HG03135 (cell line): ENCODE measurements at regions not wholly inside any gene's neighbourhood (a gene's known extent, or its start where the extent isn't known, plus 50 kb on each side); places are given as distances from the start of the nearest gene placed in this dataset.
"Not testable (repeated sequence)": the region's sequence is repeated elsewhere in the genome, so short reads cannot be mapped to it uniquely, and the experiment has no call there.

Experiments used
- ATAC-seq: cut with Tn5 transposase; IDR thresholded peaks from one replicate; pipeline ENCODE4 v1.9.1; 2021; ENCODE audit warnings: mild to moderate bottlenecking, moderate library complexity; ENCODE audit not compliant: unreplicated experiment

DNA sequence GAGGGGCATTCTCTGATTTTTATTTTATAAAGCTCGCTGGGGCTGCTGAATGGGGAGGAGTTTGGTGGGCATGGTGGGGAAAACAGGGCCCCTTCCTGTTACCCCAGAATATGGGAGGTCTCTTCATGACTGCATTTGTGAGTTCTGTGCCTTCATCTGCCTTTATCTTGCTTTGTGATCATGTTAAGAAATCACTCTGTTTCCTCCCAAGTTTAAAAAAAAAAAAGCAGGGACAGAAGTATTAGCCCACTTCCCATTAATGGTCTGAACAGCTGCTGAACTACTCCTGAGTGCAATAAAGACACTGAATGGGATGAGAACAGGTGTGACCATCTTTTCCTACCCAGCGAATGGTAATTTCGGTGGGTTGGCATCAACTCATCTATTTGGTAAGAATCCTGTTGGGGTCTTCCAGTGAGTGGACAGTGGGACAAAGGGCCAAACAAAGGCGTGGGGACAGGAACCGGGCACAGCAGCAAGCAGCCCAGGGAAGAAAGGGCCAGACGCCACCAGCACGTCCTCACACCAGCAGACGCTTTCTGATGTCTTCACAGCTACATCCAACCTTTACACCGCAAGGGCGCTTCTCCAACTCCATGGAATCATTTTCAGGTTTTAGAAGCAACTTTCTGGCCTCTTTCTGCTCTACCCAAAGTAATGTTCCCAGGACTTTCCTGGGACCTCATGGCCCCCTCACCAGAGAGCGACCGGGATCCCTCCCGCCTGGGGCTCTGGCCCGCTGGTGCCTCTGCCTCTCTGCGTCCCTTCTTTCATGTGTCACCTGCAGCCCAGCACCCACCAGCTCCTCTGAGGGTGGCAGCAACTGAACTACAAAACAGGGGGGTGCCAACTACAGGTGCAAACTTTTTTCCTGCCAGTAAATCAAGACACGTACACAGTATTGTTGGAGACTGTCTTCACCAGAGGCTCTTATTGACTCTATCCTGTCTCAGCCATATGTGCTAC, 160.2 kb downstream of the ADSS2 start:
- no peak for ATAC-seq

DNA sequence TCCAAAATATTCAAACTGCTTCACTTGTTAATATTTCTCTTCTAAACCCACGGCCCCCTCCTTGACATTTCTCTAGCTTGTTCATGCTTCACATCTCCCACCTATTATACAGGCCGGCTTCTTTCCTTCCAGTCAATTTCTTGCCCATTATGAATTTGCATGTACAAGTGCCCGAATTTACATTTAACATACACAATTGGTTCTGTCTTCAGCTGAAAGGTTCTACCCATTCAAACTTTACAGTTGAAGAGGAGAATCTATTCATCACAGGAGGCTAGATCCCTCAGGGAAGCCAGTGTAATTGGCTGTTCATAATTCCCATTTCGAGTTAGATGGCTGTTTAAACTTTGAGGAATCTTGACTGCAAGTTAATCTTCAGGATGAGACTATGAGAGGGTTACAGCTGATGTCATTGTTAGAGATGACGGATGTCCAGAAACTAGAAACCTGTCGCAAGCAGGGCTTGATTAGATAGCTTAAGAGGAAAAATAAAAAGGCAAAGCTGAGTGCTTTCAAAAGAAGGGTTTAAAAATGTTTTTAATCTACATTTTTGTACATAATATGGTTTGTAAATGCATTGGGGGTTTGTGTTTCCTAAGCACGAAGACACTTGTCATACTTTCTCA, 157.0 kb downstream of the ADSS2 start:
- ATAC-seq, result no peak

DNA sequence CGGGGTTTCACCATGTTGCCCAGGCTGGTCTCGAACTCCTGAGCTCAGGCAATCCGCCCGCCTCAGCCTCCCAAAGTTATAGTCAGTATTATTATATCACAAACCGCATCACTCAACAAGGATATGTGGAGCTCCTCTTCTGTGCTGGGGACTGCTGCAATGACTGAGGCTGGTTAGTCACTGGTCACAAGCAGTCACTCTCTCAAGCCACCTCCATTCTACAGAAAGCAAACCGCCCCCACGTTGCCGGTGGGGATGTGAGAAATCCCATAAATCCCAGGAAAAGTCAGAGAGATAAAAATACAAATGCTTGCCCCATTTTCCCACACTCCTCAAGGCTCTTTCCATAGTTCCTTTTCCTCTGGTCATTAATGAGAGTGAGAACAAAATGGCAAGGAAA, 155.7 kb downstream of the ADSS2 start:
- no peak for ATAC-seq

DNA sequence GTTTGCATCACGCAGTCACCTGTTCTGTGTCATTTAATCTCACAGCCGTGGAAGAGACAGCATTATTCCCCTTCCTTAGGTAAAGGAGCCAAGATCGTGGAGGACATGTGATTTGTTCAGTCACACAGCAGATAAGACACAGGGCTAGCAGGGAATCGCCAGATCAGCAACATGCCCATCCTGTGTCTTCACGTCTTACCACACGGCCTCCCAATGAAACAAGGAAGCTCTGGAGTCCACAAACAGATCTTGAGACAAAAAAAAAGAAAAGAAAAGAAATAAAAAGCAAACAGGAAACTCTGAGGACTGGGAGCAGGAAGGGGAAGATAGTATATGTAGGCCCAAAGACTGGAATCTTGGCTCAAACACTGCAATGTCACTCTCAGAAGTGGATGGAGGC, 155.3 kb downstream of the ADSS2 start:
- no peak for ATAC-seq

DNA sequence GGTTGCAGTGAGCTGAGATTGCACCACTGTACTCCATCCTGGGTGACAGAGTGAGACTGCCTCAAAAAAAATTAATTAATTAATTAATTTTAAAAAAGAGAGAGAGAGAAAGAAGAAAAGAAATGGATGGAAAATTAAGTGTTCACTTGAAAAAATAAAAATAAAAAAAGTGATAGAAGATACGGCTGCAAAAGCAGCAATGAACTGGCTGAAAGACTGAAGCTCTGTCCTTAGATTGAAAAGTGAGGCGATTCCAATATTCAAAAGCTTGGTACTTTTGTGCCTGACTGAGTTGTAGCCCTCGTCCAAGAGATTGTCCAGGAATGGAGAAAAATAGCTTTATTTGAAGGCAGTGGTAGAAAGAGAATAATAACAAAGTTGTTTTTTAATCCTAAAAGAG, 154.6 kb downstream of the ADSS2 start:
- ATAC-seq, result no peak

DNA sequence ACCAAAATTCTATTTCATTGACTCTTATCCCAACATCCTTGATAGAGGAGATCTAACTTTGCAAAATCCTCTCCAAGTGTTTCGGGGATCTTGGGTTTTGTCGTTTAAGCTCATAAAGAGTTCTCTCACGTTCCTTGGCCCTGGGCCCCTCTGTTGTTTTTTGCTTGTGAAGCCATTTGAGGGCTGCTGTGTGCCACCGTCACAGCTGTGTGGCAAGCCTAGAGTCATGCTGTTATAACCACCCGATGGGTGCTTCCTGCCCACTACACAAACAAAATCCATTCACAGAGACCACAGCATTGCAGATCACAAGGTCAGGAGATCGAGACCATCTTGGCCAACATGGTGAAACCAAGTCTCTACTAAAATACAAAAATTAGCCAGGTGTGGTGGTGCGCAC, 154.1 kb downstream of the ADSS2 start:
- ATAC-seq, result no peak

DNA sequence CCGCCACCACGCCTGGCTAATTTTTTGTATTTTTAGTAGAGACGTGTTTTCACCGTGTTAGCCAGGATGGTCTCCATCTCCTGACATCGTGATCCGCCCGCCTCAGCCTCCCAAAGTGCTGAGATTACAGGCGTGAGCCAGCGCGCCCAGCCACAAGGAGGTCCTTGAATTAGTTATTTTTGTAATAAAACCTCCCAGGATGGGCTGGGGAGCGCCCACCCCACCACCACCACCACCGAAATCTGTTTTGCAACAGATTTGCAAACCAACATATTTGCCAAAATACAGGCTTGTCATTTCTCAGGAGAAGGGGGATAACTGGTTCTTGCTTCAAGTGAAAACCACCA, 151.7 kb downstream of the ADSS2 start:
- not testable (repeated sequence) for ATAC-seq

DNA sequence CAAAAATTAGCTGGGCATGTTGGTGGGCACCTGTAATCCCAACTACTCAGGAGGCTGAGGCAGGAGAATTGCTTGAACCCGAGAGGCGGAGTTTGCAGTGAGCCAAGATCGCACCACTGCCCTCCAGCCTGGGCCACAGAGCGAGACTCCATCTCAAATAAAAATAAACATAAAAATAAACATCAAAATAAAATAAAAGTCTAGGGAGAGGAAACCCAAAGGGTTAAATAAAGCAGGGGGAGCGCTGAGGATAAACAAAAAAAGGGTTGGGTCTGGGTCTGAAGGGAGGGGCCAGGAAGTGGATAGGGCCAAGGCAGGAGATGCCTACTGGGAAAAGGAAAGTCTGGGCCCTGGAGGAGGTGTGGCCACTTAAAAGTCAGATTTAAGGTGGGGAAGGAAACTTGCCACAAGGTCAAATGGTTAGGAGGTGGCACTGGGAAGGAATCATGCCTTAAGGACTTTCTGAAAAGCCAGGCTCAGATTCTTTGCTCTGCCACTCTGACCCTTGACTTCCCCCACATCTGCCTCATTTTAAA, 150.0 kb downstream of the ADSS2 start:
- ATAC-seq, result no peak

DNA sequence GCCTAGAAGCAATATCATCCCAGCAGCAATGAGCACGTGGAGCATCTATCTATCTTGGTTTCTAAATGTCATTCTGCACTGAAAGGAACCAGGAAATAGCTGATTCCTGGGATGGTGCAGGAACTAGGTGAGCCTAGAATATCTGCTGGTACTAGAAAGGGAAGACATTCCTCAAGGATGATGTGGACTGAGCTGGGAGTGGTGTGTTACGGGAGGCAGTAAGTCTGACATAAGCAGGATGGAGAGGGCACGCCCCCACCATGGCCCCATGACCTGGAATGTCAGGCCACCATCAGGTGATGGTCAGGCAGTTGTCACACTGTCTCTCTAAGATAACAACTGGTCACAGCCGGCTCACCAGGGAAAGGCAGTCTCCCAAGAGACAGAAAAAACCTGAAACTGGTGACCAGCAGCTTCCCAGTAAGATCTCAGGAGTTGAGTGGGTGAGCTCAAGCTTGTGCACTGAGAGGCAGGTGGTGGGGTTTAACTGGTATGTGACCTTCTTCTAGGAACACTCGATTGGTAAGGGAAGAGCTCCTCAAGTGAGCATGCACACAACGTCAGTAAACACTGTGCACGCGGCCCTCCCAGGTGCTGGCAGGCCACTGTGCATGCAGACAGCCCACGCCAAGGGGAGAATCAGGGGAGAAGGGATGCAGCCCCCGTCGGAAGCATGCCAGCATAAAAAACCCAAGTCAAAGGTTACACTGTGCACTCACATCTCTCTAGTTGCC, 148.7 kb downstream of the ADSS2 start:
- ATAC-seq, result no peak

DNA sequence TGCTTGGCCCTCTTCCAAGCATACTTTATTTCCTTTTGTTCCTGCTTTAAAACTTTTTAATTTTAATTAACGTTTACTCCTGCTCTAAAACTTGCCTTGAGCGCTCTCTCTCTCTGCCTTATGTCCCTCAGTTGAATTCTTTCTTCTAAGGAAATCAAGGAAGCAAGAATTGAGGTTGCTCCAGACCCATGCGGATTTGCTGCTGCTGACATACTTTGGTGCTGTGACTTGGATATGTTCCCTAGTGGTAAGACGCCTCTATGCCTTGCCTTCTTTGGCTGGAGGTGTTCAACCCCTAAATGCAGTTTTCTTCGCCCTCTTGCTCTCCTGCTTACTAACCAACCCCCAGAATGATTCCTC, 148.1 kb downstream of the ADSS2 start:
- no peak for ATAC-seq

DNA sequence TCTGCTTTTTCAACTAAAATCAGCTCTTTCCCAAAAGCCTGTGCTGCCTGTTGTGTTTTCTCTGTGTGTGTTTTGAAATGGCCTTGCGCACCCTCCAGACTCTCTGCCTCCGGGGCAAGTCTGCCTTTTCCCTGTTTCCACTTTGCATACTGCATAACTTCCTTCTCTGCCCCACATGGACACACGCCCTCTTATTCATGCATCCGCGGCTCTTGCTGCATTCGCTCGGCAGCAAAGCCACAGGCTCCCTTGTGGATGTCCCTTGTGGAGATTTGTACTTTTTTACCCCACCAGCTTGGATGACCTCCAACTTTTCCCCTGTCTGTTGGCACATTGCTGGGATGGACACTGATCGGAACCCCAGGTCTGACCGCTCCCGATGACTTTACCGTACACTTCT, 147.6 kb downstream of the ADSS2 start:
- ATAC-seq, result no peak

DNA sequence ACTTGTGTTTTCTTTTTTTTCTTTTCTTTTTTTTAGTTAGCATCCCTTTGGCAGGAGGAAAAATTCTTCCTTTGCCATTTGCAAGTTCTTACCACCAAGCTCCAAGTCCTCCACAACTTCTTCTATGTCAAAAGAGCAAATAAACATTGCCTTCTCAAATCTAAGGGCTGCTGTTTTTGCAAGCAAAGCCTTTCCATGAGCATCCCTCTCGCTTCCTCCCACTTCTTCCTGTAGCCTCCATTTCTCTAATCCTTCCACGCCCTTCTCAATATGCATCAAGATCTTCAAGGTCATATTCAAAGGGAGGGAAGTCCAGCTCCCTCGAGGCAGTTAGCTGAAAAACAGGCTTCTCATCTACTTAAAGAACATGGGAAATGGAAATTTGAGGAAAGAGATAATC, 147.1 kb downstream of the ADSS2 start:
- ATAC-seq, result no peak

DNA sequence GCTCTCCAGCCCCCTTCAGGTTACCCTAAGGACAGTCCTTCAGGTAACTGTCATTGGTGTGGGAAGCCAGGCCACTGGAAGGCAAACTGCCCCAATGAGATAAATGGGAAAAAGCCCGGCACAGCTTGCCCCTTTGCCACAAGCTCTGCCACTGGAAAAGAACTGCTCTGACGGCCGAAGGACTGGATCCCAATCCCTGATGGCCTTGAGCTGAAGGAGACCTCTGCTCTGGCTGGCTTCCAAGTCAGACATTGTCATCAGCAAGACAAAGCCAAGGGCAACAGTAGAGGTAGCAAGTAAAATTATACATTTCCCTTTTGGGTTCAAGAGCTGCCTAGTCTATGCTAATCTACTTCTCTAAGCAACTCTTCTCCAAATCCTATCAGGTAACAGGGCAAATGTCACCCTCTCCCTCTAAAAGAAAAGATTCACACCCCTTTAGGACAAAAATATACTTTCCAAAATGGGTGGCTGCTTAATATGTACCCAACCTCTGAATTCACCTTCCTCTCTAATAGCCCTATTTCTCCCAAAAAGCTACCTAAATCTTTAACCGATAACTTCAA, 145.8 kb downstream of the ADSS2 start:
- ATAC-seq, result no peak

DNA sequence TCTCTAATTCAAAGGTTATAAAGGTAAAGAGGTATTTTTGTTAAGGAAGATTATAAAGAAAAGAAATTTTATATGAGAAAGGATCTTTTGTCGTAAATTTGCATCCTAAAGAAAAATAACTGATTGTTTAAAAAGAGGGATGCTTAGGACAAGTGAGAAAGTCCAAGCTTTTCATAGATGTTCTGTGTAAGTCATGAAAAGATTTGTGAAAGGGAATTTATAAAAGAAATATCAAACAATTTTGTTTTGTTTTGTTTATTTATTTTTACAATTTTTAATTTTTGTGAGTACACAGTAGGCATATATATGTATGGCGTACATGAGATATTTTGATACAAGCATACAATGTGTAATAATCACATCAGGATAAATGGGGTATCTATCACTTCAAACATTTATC, 145.2 kb downstream of the ADSS2 start:
- no peak for ATAC-seq

DNA sequence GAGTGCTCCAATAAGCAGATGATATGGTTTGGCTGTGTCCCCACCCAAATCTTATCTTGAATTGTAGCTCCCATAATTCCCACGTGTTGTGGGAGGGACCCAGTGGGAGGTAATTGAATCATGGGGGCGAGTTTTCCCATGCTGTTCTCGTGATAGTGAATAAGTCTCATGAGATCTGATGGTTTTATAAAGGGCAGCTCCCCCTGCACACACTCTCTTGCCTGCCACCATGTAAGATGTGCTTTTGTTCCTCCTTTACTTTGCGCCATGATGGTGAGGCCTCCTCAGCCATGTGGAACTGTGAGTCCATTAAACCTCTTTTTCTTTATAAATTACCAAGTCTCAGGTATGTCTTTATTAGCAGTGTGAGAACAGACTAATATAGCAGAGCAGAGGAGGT, 142.5 kb downstream of the ADSS2 start:
- ATAC-seq, result not testable (repeated sequence)

DNA sequence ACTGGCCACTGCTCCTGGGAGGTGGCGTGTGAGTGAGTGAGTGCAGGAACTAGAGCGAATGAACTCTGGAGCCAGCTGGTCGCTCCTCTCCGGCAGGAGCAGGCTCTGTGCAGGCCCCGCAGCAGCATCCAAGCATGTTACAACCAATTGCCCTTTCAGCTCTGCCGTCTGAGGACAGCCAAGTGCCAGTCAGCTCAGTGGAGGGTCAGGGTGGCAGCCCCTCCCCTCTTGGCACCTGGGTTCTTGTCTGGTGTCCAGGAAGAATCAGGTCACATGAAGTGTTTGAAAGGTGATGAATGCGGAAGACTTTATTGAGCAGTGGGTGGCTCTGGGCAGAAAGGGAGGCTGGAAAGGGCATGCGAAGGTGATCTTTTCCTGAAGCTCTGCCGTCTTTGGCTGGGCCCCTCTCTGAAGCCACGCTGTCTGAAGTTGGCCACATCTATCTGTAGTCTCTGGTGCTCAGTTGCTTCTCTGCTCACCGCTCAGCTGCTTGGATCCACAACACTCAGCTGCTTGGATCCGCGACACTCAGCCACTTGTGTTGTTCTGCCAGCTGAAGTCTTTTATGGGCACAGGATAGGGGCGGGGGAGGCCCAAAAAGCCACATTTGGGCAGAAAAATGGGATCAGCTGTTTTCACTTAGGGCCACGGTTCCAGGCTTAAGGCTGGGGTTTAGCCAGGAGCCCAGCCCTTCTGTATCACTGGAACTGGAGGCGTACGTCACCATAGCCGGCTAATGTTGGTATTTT, 139.8 kb downstream of the ADSS2 start:
- ATAC-seq, result no peak

DNA sequence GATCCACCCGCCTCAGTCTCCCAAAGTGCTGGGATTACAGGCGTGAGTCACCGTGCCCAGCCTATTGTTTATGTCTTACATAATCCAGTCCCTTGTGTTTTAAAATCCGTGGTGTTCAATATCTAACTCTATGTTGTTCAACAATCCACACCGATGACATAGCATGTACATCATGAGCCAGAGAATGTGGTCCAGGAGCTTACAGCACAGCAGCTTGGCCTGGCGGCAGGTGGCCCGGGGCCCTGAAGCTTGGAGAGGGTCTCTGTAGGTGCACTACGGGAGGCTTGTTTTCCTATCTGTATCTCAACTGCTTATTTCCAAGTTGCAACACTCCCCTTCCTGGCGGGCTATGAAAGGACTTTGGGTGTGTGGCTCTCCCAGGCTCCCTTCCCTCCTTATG, 138.4 kb downstream of the ADSS2 start:
- ATAC-seq, result no peak

DNA sequence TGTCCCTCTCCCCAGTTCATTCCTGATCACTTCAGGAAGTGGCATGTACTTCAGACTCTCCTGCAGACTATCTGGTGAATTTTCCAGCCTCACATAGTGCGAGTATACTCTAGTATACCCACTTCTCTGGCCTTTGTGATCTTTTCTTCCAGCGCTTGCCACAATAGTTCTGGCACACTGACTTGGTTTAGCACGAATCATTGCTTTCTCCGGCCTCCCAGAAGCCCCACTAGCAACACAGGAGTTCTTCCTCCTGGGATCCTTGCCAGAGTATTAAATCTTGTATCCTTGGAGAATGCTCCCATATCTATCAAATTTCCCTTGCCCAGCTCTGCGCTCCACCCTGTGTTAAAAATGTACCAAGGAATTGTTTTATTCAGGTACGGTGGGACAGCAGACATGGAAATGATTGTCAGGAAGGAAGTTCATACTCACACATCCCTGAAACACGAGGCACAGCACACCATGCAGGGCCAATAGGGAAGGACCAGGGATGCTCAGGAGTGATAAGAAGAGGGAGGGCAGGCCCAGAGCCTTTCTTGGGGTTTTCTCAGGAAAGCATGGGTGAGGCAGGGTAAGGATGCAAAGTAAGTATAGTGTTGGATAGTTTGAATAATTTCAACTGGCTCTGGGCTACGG, 136.7 kb downstream of the ADSS2 start:
- ATAC-seq, result no peak

DNA sequence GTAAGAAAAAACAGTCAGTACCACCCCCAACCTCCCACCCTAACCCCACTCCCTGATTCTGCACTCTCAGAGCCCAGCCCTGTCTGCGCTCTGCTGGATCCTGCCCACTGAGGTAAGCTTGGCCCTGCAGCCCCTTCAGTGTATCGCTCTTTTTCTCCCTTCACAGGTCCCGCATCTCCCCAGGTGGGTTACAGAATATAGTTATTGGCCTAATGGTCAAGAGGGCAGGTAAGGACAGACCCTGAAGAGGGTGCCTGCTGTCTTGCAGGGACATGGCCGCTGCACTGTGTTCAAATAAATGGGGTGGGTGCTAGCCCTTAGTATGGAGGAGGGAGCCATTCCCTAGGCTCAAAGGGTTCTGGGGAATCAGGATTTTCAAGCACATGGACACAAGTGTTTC, 135.7 kb downstream of the ADSS2 start:
- ATAC-seq, result no peak

DNA sequence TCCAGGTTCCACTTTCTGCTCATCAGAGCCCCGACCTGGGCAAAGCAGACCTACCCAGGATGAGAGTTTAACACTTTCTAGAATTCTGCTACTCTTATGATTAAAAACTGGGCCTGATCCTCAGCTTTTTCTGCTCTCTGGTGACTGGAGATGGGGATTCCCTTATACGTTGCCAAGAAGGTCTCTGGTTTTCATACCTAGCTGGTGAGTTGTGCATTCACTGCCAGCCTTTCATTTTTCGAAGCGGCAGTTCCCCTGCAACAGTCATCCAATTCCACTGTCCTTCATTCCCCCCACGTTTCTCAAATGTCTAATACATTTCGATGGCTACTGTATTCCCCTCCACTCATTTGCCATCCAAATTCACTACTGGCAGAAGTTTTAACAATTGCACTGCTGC, 135.3 kb downstream of the ADSS2 start:
- no peak for ATAC-seq
